ENCODE measurements at regions not wholly inside any gene's neighbourhood (a gene's known extent, or its start where the extent isn't known, plus 50 kb on each side); places are given as distances from the start of the nearest gene placed in this dataset.

DNA sequence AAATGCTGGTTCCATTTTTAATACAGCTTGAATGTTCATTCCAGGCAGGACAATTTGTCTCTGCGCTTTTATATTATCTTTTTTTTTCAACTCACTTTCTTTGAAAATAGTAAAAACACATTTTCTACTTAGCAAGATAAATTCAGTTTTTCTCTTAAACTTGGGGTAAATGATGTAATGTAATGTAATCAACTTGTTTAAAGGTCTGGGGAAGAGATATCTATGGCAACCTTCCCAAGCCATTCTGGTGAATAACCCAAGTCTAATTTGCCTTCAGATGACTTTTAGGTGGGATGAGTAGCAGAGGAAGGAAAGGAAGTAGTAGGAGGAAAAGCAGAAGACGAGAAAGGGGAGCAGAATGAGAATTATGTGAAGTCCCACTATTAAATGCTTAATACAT is 335.1 kb downstream of the SV2B start:
- Histone ChIP-seq H3K27ac (ENCODE audit: low read depth in 1 of 2, low read length in 2 of 2) (no peak overlapping the region), H3K4me1 (ENCODE audit: control insufficient read depth in 4 of 4, insufficient read depth in 4 of 4, low read length in 3 of 4) (peaks cover 0 to 5% (median 4%) of the 10 kb centered on the region in 4 donors), H3K4me3 (ENCODE audit: low read depth in 1 of 3, low read length in 3 of 3) (no peak overlapping the region), H3K9ac (ENCODE audit: low read depth in 1 of 2, low read length in 2 of 2) (no peak overlapping the region), H3K27me3 (ENCODE audit: control insufficient read depth in 4 of 4, insufficient read depth in 4 of 4, low read length in 3 of 4) (no peaks in the 10 kb centered on the region), H3K36me3 (ENCODE audit: control insufficient read depth in 4 of 4, insufficient read depth in 3 of 4, low read depth in 1 of 4, low read length in 3 of 4) (no peaks in the 10 kb centered on the region), H3K9me3 (ENCODE audit: control insufficient read depth in 4 of 4, low read length in 3 of 4) (no peaks in the 10 kb centered on the region)
- no peak for TF ChIP-seq RXRA (IDR thresholded peaks at IDR 0.05)
- DNase-seq (ENCODE audit: low spot score), result no peak
- whole genome bisulfite sequencing, result 96% methylated on average over 2 of the region's 2 CpGs

DNA sequence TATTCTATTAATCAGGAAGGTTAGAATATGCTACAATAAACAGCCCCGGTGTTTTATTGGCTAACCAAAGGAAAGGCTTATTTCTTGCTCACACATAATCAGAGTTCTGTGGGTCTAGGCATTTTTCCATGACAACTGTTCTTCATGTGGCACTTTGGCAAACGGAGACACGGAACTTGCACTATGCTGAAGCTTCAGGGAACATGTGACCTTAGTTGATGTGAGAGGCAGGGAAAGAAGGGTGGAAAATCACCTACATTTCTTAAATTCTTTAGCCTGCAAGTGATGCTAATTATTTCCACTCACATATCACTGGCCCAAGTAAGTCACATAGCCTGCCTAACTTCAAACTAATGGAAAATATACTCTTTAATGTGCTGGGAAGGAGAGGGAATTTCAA is 344.6 kb downstream of the SV2B start:
- no peak for DNase-seq (ENCODE audit: low spot score)
- Histone ChIP-seq H3K4me1 (ENCODE audit: control insufficient read depth in 4 of 4, insufficient read depth in 4 of 4, low read length in 3 of 4) (no peaks in the 10 kb centered on the region), H3K27me3 (ENCODE audit: control insufficient read depth in 4 of 4, insufficient read depth in 4 of 4, low read length in 3 of 4) (no peaks in the 10 kb centered on the region), H3K36me3 (ENCODE audit: control insufficient read depth in 4 of 4, insufficient read depth in 3 of 4, low read depth in 1 of 4, low read length in 3 of 4) (no peaks in the 10 kb centered on the region), H3K9ac (ENCODE audit: low read depth in 1 of 2, low read length in 2 of 2) (no peak overlapping the region), H3K4me3 (ENCODE audit: low read depth in 1 of 3, low read length in 3 of 3) (no peak overlapping the region), H3K27ac (ENCODE audit: low read depth in 1 of 2, low read length in 2 of 2) (no peak overlapping the region), H3K9me3 (ENCODE audit: control insufficient read depth in 4 of 4, low read length in 3 of 4) (peaks cover 2 to 16% (median 3%) of the 10 kb centered on the region in 4 donors)
- 85% methylated on average over 3 of the region's 3 CpGs for WGBS
- TF ChIP-seq FOXA1 (IDR thresholded peaks at IDR 0.05) (no peak), HNF4G (IDR thresholded peaks at IDR 0.05) (no peak), SP1 (IDR thresholded peaks at IDR 0.05) (no peak), HNF4A (conservative IDR thresholded peaks at IDR 0.05) (no peak), YY1 (IDR thresholded peaks at IDR 0.05) (no peak)
- TF ChIP-seq, protein P1, sequence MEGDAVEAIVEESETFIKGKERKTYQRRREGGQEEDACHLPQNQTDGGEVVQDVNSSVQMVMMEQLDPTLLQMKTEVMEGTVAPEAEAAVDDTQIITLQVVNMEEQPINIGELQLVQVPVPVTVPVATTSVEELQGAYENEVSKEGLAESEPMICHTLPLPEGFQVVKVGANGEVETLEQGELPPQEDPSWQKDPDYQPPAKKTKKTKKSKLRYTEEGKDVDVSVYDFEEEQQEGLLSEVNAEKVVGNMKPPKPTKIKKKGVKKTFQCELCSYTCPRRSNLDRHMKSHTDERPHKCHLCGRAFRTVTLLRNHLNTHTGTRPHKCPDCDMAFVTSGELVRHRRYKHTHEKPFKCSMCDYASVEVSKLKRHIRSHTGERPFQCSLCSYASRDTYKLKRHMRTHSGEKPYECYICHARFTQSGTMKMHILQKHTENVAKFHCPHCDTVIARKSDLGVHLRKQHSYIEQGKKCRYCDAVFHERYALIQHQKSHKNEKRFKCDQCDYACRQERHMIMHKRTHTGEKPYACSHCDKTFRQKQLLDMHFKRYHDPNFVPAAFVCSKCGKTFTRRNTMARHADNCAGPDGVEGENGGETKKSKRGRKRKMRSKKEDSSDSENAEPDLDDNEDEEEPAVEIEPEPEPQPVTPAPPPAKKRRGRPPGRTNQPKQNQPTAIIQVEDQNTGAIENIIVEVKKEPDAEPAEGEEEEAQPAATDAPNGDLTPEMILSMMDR (IDR thresholded peaks at IDR 0.05; ENCODE audit: low read depth, low read length, missing input control), result no peak
- TF ChIP-seq, protein P2, sequence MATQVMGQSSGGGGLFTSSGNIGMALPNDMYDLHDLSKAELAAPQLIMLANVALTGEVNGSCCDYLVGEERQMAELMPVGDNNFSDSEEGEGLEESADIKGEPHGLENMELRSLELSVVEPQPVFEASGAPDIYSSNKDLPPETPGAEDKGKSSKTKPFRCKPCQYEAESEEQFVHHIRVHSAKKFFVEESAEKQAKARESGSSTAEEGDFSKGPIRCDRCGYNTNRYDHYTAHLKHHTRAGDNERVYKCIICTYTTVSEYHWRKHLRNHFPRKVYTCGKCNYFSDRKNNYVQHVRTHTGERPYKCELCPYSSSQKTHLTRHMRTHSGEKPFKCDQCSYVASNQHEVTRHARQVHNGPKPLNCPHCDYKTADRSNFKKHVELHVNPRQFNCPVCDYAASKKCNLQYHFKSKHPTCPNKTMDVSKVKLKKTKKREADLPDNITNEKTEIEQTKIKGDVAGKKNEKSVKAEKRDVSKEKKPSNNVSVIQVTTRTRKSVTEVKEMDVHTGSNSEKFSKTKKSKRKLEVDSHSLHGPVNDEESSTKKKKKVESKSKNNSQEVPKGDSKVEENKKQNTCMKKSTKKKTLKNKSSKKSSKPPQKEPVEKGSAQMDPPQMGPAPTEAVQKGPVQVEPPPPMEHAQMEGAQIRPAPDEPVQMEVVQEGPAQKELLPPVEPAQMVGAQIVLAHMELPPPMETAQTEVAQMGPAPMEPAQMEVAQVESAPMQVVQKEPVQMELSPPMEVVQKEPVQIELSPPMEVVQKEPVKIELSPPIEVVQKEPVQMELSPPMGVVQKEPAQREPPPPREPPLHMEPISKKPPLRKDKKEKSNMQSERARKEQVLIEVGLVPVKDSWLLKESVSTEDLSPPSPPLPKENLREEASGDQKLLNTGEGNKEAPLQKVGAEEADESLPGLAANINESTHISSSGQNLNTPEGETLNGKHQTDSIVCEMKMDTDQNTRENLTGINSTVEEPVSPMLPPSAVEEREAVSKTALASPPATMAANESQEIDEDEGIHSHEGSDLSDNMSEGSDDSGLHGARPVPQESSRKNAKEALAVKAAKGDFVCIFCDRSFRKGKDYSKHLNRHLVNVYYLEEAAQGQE (IDR thresholded peaks at IDR 0.05), result no peak

DNA sequence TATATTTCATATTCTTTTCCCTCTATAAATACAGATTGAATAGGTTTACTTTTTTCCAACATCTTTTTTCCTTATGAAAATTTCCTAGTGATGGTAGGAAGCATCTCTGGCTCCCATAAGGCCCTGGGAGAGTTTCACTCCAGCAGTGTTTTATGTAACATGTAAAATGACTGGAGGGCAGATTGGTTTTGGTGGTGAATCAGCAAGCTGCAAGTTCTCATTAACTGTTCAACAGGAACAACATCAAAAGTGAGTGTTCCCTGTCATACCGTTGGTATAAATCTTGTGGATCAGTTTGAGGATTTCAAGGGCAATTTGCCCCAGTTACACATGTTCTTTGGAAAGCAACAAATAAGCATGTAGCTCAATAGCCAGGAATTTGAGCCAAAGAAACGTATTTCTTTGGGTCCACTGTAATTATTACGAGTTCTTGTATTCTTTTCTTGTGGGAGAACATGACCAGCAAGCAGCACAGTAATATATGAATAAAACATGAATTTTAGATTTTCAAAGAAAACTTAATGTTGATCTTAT is 345.7 kb downstream of the SV2B start:
- Histone ChIP-seq H3K27ac (ENCODE audit: low read depth in 1 of 2, low read length in 2 of 2) (no peak overlapping the region), H3K4me3 (ENCODE audit: low read depth in 1 of 3, low read length in 3 of 3) (no peak overlapping the region), H3K36me3 (ENCODE audit: control insufficient read depth in 4 of 4, insufficient read depth in 3 of 4, low read depth in 1 of 4, low read length in 3 of 4) (no peaks in the 10 kb centered on the region), H3K9me3 (ENCODE audit: control insufficient read depth in 4 of 4, low read length in 3 of 4) (peaks cover 1 to 12% (median 2%) of the 10 kb centered on the region in 4 donors), H3K27me3 (ENCODE audit: control insufficient read depth in 4 of 4, insufficient read depth in 4 of 4, low read length in 3 of 4) (no peaks in the 10 kb centered on the region), H3K4me1 (ENCODE audit: control insufficient read depth in 4 of 4, insufficient read depth in 4 of 4, low read length in 3 of 4) (no peaks in the 10 kb centered on the region), H3K9ac (ENCODE audit: low read depth in 1 of 2, low read length in 2 of 2) (no peak overlapping the region)
- 87% methylated on average over 3 of the region's 3 CpGs for WGBS
- TF ChIP-seq TAF1 (conservative IDR thresholded peaks at IDR 0.05) (no peak), JUND (IDR thresholded peaks at IDR 0.05) (no peak), HNF4A (conservative IDR thresholded peaks at IDR 0.05) (no peak)
- no peak for DNase-seq (ENCODE audit: low spot score)
